Trophoblast cell (in vitro differentiated cells and primary cell): ENCODE measurements at regions not wholly inside any gene's neighbourhood (a gene's known extent, or its start where the extent isn't known, plus 50 kb on each side); places are given as distances from the start of the nearest gene placed in this dataset.

ENCODE experiments used
- DNase-seq, 2 donors: peaks; one replicate each; pipeline ENCODE4 v3.0.0-alpha.2; 2016
- H2AFZ ChIP-seq: 2 replicates; pipeline ENCODE4 v1.6.1; 2013; ENCODE audit warnings: low read length, moderate library complexity, mild to moderate bottlenecking; ENCODE audit not compliant: insufficient read depth, poor library complexity
- H2AK5ac ChIP-seq: 2 replicates; pipeline ENCODE4 v1.6.1; 2013; ENCODE audit warnings: mild to moderate bottlenecking, low read length
- H2BK120ac ChIP-seq: 2 replicates; pipeline ENCODE4 v1.6.1; 2013; ENCODE audit warnings: low read length, mild to moderate bottlenecking, moderate library complexity; ENCODE audit not compliant: insufficient read depth, poor library complexity
- H2BK12ac ChIP-seq: 2 replicates; pipeline ENCODE4 v1.6.1; 2013; ENCODE audit warnings: mild to moderate bottlenecking, low read length, moderate library complexity
- H2BK5ac ChIP-seq: 2 replicates; pipeline ENCODE4 v1.6.1; 2013; ENCODE audit warnings: low read length, low read depth, moderate library complexity, mild to moderate bottlenecking; ENCODE audit not compliant: poor library complexity
- H3K14ac ChIP-seq: 2 replicates; pipeline ENCODE4 v1.6.1; 2013; ENCODE audit warnings: mild to moderate bottlenecking, low read length
- H3K18ac ChIP-seq: 2 replicates; pipeline ENCODE4 v1.6.1; 2013; ENCODE audit warnings: mild to moderate bottlenecking, low read length
- H3K23ac ChIP-seq: 2 replicates; pipeline ENCODE4 v1.6.1; 2013; ENCODE audit warnings: low read length
- H3K27ac ChIP-seq: 2 replicates; pipeline ENCODE4 v1.5.1; 2013; ENCODE audit warnings: low read depth, mild to moderate bottlenecking, inconsistent platforms, low read length, moderate library complexity
- H3K27me3 ChIP-seq: 2 replicates; pipeline ENCODE4 v1.6.1; 2013; ENCODE audit warnings: inconsistent platforms, mild to moderate bottlenecking, low read length, moderate library complexity; ENCODE audit not compliant: insufficient read depth
- H3K36me3 ChIP-seq, 2 experiments: 1 replicate in 1 of 2; 2 replicates in 1 of 2; pipeline ENCODE4 v1.6.1; 2013; ENCODE audit warnings: low read length in 2 of 2, mild to moderate bottlenecking in 2 of 2, moderate library complexity in 1 of 2; ENCODE audit not compliant: insufficient read depth in 2 of 2, control insufficient read depth in 1 of 2
- H3K4ac ChIP-seq: 2 replicates; pipeline ENCODE4 v1.6.1; 2013; ENCODE audit warnings: low read depth, mild to moderate bottlenecking, low read length, moderate library complexity
- H3K4me1 ChIP-seq, 2 experiments: 1 replicate in 1 of 2; 2 replicates in 1 of 2; pipeline ENCODE4 v1.6.1; 2013; ENCODE audit warnings: low read length in 2 of 2, mild to moderate bottlenecking in 2 of 2, moderate library complexity in 1 of 2; ENCODE audit not compliant: insufficient read depth in 2 of 2, control insufficient read depth in 1 of 2
- H3K4me2 ChIP-seq: 2 replicates; pipeline ENCODE4 v1.6.1; 2013; ENCODE audit warnings: inconsistent platforms, mild to moderate bottlenecking, low read length, moderate library complexity
- H3K4me3 ChIP-seq: 2 replicates; pipeline ENCODE4 v1.5.1; 2013; ENCODE audit warnings: mild to moderate bottlenecking, low read depth, low read length, inconsistent platforms
- H3K79me1 ChIP-seq: one replicate; pipeline ENCODE4 v1.6.1; 2013; ENCODE audit warnings: low read length
- H3K79me2 ChIP-seq: 2 replicates; pipeline ENCODE4 v1.6.1; 2013; ENCODE audit warnings: low read length, mild to moderate bottlenecking; ENCODE audit not compliant: control insufficient read depth, insufficient read depth, poor library complexity
- H3K9ac ChIP-seq: 2 replicates; pipeline ENCODE4 v1.6.1; 2013; ENCODE audit warnings: mild to moderate bottlenecking, low read length
- H3K9me3 ChIP-seq: 2 replicates; pipeline ENCODE4 v1.6.1; 2013; ENCODE audit warnings: low read depth, mild to moderate bottlenecking, control low read depth, inconsistent platforms, low read length; ENCODE audit not compliant: insufficient read depth
- H4K12ac ChIP-seq: 2 replicates; pipeline ENCODE4 v1.6.1; 2013; ENCODE audit warnings: low read depth, mild to moderate bottlenecking, low read length, moderate library complexity
- H4K8ac ChIP-seq: 2 replicates; pipeline ENCODE4 v1.6.1; 2013; ENCODE audit warnings: low read depth, mild to moderate bottlenecking, low read length, moderate library complexity
- H4K91ac ChIP-seq: one replicate; pipeline ENCODE4 v1.6.1; 2013; ENCODE audit warnings: low read depth, mild to moderate bottlenecking, low read length, moderate library complexity
- WGBS: extraction: QIAGEN DNeasy Blood & Tissue Kit; methylation state at CpG from one replicate; pipeline ENCODE4 v1.1.7; 2013; ENCODE audit warnings: missing lambda C conversion rate; ENCODE audit not compliant: insufficient read length, insufficient coverage; ENCODE audit errors: extremely low coverage; 5-methylcytosine and 5-hydroxymethylcytosine counted together

GRCh38 chr3:30266524-30266923 is 339.9 kb upstream of the TGFBR2 start:
- peaks cover 2% of the 10 kb centered on the region for H3K9me3 ChIP-seq
- H3K4ac ChIP-seq: no peak overlapping the region
- no peak overlapping the region for H4K8ac ChIP-seq
- H3K79me2 ChIP-seq: no peaks in the 10 kb centered on the region
- H3K4me3 ChIP-seq: no peak overlapping the region
- H3K9ac ChIP-seq: no peak overlapping the region
- no CpG with 5 or more reads among the region's 2 CpGs for WGBS
- H3K36me3 ChIP-seq: no peaks in the 10 kb centered on the region
- no peak overlapping the region for H3K27ac ChIP-seq
- H2BK12ac ChIP-seq: no peak overlapping the region
- H3K27me3 ChIP-seq: no peaks in the 10 kb centered on the region
- no peaks in the 10 kb centered on the region for H3K79me1 ChIP-seq
- H2AK5ac ChIP-seq: no peak overlapping the region
- no peak overlapping the region for H3K18ac ChIP-seq
- H2BK120ac ChIP-seq: no peak overlapping the region
- no peak overlapping the region for H2BK5ac ChIP-seq
- no peak overlapping the region for H3K14ac ChIP-seq
- H3K4me1 ChIP-seq: peaks cover 0 to 5% of the 10 kb centered on the region in 2 experiments
- H3K4me2 ChIP-seq: no peak overlapping the region
- H4K91ac ChIP-seq: no peak overlapping the region
- H4K12ac ChIP-seq: no peak overlapping the region
- H2AFZ ChIP-seq: no peak overlapping the region
- H3K23ac ChIP-seq: no peak overlapping the region
- no peak for DNase-seq

GRCh38 chr3:30268288-30268687 is 338.1 kb upstream of the TGFBR2 start:
- no peak overlapping the region for H4K91ac ChIP-seq
- DNase-seq: no peak
- no peaks in the 10 kb centered on the region for H3K36me3 ChIP-seq
- H2BK120ac ChIP-seq: no peak overlapping the region
- no peak overlapping the region for H3K9ac ChIP-seq
- no peak overlapping the region for H2BK12ac ChIP-seq
- no peak overlapping the region for H3K4ac ChIP-seq
- no peak overlapping the region for H3K14ac ChIP-seq
- H3K79me1 ChIP-seq: no peaks in the 10 kb centered on the region
- peaks cover 2% of the 10 kb centered on the region for H3K9me3 ChIP-seq
- no peak overlapping the region for H3K27ac ChIP-seq
- no peak overlapping the region for H3K18ac ChIP-seq
- H3K27me3 ChIP-seq: no peaks in the 10 kb centered on the region
- no peak overlapping the region for H3K4me2 ChIP-seq
- H3K4me3 ChIP-seq: no peak overlapping the region
- H2BK5ac ChIP-seq: no peak overlapping the region
- H3K23ac ChIP-seq: no peak overlapping the region
- H4K12ac ChIP-seq: no peak overlapping the region
- no CpG with 5 or more reads among the region's 4 CpGs for WGBS
- H4K8ac ChIP-seq: no peak overlapping the region
- no peak overlapping the region for H2AK5ac ChIP-seq
- H3K4me1 ChIP-seq: peaks cover 0 to 5% of the 10 kb centered on the region in 2 experiments
- H3K79me2 ChIP-seq: no peaks in the 10 kb centered on the region
- H2AFZ ChIP-seq: no peak overlapping the region

- no peak overlapping the region for H2BK120ac ChIP-seq
- H2BK5ac ChIP-seq: no peak overlapping the region
- no peaks in the 10 kb centered on the region for H3K4me1 ChIP-seq
- no peak overlapping the region for H4K12ac ChIP-seq
- H3K36me3 ChIP-seq: no peaks in the 10 kb centered on the region
- H3K79me2 ChIP-seq: no peaks in the 10 kb centered on the region
- H3K9ac ChIP-seq: no peak overlapping the region
- no peak overlapping the region for H4K8ac ChIP-seq
- H4K91ac ChIP-seq: no peak overlapping the region
- H2BK12ac ChIP-seq: no peak overlapping the region
- H3K4ac ChIP-seq: no peak overlapping the region
- H3K23ac ChIP-seq: no peak overlapping the region
- no peak overlapping the region for H2AK5ac ChIP-seq
- H3K9me3 ChIP-seq: no peaks in the 10 kb centered on the region
- DNase-seq: peak in 1 of 2 donors; percentile 29
- no peak overlapping the region for H3K4me3 ChIP-seq
- no peak overlapping the region for H3K4me2 ChIP-seq
- no peak overlapping the region for H3K18ac ChIP-seq
- H3K27me3 ChIP-seq: no peaks in the 10 kb centered on the region
- H2AFZ ChIP-seq: no peak overlapping the region
- H3K27ac ChIP-seq: no peak overlapping the region
- no CpG with 5 or more reads among the region's 10 CpGs for WGBS
- H3K79me1 ChIP-seq: no peaks in the 10 kb centered on the region
- H3K14ac ChIP-seq: no peak overlapping the region
Observed at GRCh38 chr3:30269751-30270445, 336.5 kb upstream of the TGFBR2 start.

GRCh38 chr3:30271781-30272180 is 334.6 kb upstream of the TGFBR2 start:
- Histone ChIP-seq H3K27me3 (no peaks in the 10 kb centered on the region), H3K4me2 (no peak overlapping the region), H3K4me3 (no peak overlapping the region), H4K12ac (no peak overlapping the region), H3K79me2 (no peaks in the 10 kb centered on the region), H2AFZ (no peak overlapping the region), H4K91ac (no peak overlapping the region), H2BK5ac (no peak overlapping the region), H3K9ac (no peak overlapping the region), H2BK120ac (no peak overlapping the region), H3K4me1 (no peaks in the 10 kb centered on the region), H3K9me3 (no peaks in the 10 kb centered on the region), H3K36me3 (no peaks in the 10 kb centered on the region), H2BK12ac (no peak overlapping the region), H3K4ac (no peak overlapping the region), H3K79me1 (no peaks in the 10 kb centered on the region), H4K8ac (no peak overlapping the region), H2AK5ac (no peak overlapping the region), H3K27ac (no peak overlapping the region), H3K14ac (no peak overlapping the region), H3K23ac (no peak overlapping the region), H3K18ac (no peak overlapping the region)
- DNase-seq: no peak
- no CpG with 5 or more reads among the region's 3 CpGs for WGBS
